WTC11 (cell line): ENCODE measurements at regions not wholly inside any gene's neighbourhood (a gene's known extent, or its start where the extent isn't known, plus 50 kb on each side); places are given as distances from the start of the nearest gene placed in this dataset.
A peak's percentile ranks its signal among the peaks of the same experiment; 100 is the strongest.

Source experiments
- ATAC-seq: fragments of 200-7000 bp; cut with Tn5 transposase; 2 replicates; pipeline ENCODE4 v1.10.0; 2021; ENCODE audit warnings: mild to moderate bottlenecking, moderate library complexity
- CTCF ChIA-PET: fragments of 300-600 bp; sonication (Branson Sonifier 250); formaldehyde crosslinking; loops from one replicate; lab custom pipeline; 2021; ENCODE audit warnings: antibody characterized with exemption; lab: Charles Lee
- POLR2A ChIA-PET: fragments of 350-600 bp; sonication (Branson Sonifier 250); formaldehyde crosslinking; loops from one replicate; lab custom pipeline; 2021; ENCODE audit warnings: antibody characterized with exemption; lab: Charles Lee
- DNase-seq: peaks from one replicate; pipeline ENCODE4 v3.0.0; 2021; ENCODE audit warnings: low spot score
- H3K27ac Mint-ChIP-seq: 2 replicates; pipeline ENCODE4 v1.8.0; 2021; ENCODE audit warnings: mixed read lengths
- H3K27me3 Mint-ChIP-seq: 2 replicates; pipeline ENCODE4 v1.8.0; 2021; ENCODE audit warnings: low read depth, mild to moderate bottlenecking, moderate library complexity, mixed read lengths
- H3K36me3 Mint-ChIP-seq: 2 replicates; pipeline ENCODE4 v1.8.0; 2021; ENCODE audit warnings: mixed read lengths
- H3K4me1 Mint-ChIP-seq: 2 replicates; pipeline ENCODE4 v1.8.0; 2022; ENCODE audit warnings: mixed read lengths
- H3K4me3 Mint-ChIP-seq: 2 replicates; pipeline ENCODE4 v1.8.0; 2021; ENCODE audit warnings: mild to moderate bottlenecking, moderate library complexity, mixed read lengths
- H3K9me3 Mint-ChIP-seq: 2 replicates; pipeline ENCODE4 v1.8.0; 2021; ENCODE audit warnings: mixed read lengths
- CDX4 ChIP-seq: fragments of 250-450 bp; sonication (Bioruptor Pico); IDR thresholded peaks from 2 replicates; pipeline ENCODE4 v1.9.0; 2021; ENCODE audit warnings: moderate library complexity, mild to moderate bottlenecking, inconsistent platforms, borderline replicate concordance
- CREM ChIP-seq: sonication (generic); formaldehyde crosslinking; IDR thresholded peaks from 2 replicates; pipeline ENCODE4 v1.8.1; 2022; ENCODE audit warnings: mild to moderate bottlenecking, missing genetic modification reagents, moderate library complexity
- E2F4 ChIP-seq: sonication (generic); formaldehyde crosslinking; IDR thresholded peaks from 2 replicates; pipeline ENCODE4 v1.8.1; 2022; ENCODE audit warnings: low read depth, mild to moderate bottlenecking, moderate library complexity, missing genetic modification reagents, borderline replicate concordance
- ELF4 ChIP-seq: sonication (generic); formaldehyde crosslinking; IDR thresholded peaks from 2 replicates; pipeline ENCODE4 v1.8.1; 2022; ENCODE audit warnings: low read depth, mild to moderate bottlenecking, moderate library complexity, missing genetic modification reagents
- GABPB1 ChIP-seq: sonication (generic); formaldehyde crosslinking; IDR thresholded peaks from 2 replicates; pipeline ENCODE4 v1.8.1; 2023; ENCODE audit warnings: mild to moderate bottlenecking, missing genetic modification reagents
- GTF2I ChIP-seq: fragments of 250-450 bp; sonication (Bioruptor Pico); conservative IDR thresholded peaks from 2 replicates; pipeline ENCODE4 v1.4.0; 2021; ENCODE audit warnings: mild to moderate bottlenecking
- HMGA2 ChIP-seq: fragments of 250-450 bp; sonication (Bioruptor Pico); IDR thresholded peaks from 2 replicates; pipeline ENCODE4 v1.4.0; 2021; ENCODE audit warnings: mild to moderate bottlenecking, moderate library complexity
- IRF2 ChIP-seq: sonication (generic); formaldehyde crosslinking; IDR thresholded peaks from 2 replicates; pipeline ENCODE4 v1.8.0; 2022; ENCODE audit warnings: low read depth, missing genetic modification reagents, borderline replicate concordance
- JAZF1 ChIP-seq: fragments of 250-450 bp; sonication (Bioruptor Pico); IDR thresholded peaks from 2 replicates; pipeline ENCODE4 v1.9.0; 2021; ENCODE audit warnings: moderate library complexity, mild to moderate bottlenecking, inconsistent platforms
- MAX ChIP-seq: sonication (generic); formaldehyde crosslinking; IDR thresholded peaks from 2 replicates; pipeline ENCODE4 v1.8.0; 2022; ENCODE audit warnings: mild to moderate bottlenecking, missing genetic modification reagents
- NR1H2 ChIP-seq: sonication (generic); formaldehyde crosslinking; IDR thresholded peaks from 2 replicates; pipeline ENCODE4 v1.9.0; 2021; ENCODE audit warnings: mild to moderate bottlenecking, moderate library complexity, missing genetic modification reagents
- PRDM15 ChIP-seq: sonication (generic); formaldehyde crosslinking; IDR thresholded peaks from 2 replicates; pipeline ENCODE4 v1.8.0; 2022; ENCODE audit warnings: missing genetic modification reagents
- SP1 ChIP-seq: sonication (generic); formaldehyde crosslinking; conservative IDR thresholded peaks from 2 replicates; pipeline ENCODE4 v1.8.1; 2022; ENCODE audit warnings: missing genetic modification reagents
- TP53 ChIP-seq: sonication (generic); formaldehyde crosslinking; IDR thresholded peaks from 2 replicates; pipeline ENCODE4 v1.8.1; 2023; ENCODE audit warnings: mild to moderate bottlenecking, missing genetic modification reagents
- ZNF219 ChIP-seq: sonication (generic); formaldehyde crosslinking; IDR thresholded peaks from 2 replicates; pipeline ENCODE4 v1.8.0; 2023; ENCODE audit warnings: missing genetic modification reagents, mild to moderate bottlenecking, borderline replicate concordance

GRCh38 chr3:159453036-159453435 is 535.6 kb upstream of the IL12A start (continued):
- TF ChIP-seq ELF4 (no peak), GABPB1 (CRISPR knock-in tag) (no peak)

- peak; percentile 43 for ATAC-seq
Measured at GRCh38 chr3:159453945-159454344, 534.7 kb upstream of the IL12A start.

GRCh38 chr3:159455741-159456181 is 532.9 kb upstream of the IL12A start:
- peaks cover 11% of the 10 kb centered on the region for H3K4me1 Mint-ChIP-seq
- ATAC-seq (no peak), DNase-seq (no peak)
- POLR2A ChIA-PET, result no interaction called here
- H3K9me3 Mint-ChIP-seq, result no peaks in the 10 kb centered on the region
- TF ChIP-seq ZNF219 (CRISPR knock-in tag), result no peak
- no peak for TF ChIP-seq GABPB1 (CRISPR knock-in tag)
- no peak for TF ChIP-seq HMGA2 (CRISPR knock-in tag)
- H3K27ac Mint-ChIP-seq, result no peak overlapping the region
- no peaks in the 10 kb centered on the region for H3K36me3 Mint-ChIP-seq
- H3K4me3 Mint-ChIP-seq, result no peak overlapping the region
- CTCF ChIA-PET, result no interaction called here
- no peaks in the 10 kb centered on the region; the same call in 1 of the 2 replicates for H3K27me3 Mint-ChIP-seq

More at GRCh38 chr3:159453945-159454344, 534.7 kb upstream of the IL12A start:
- CTCF ChIA-PET, result interaction anchor here (0.7 to 1.5 kb wide), 2 partner anchors 132 to 133 kb away, joined by 3 to 5 read pairs; no protein-coding TSS in a partner anchor
- H3K9me3 Mint-ChIP-seq, result no peaks in the 10 kb centered on the region
- H3K36me3 Mint-ChIP-seq, result no peaks in the 10 kb centered on the region
- H3K4me1 Mint-ChIP-seq, result peaks cover 11% of the 10 kb centered on the region
- H3K27me3 Mint-ChIP-seq, result no peaks in the 10 kb centered on the region; the same call in 1 of the 2 replicates
- POLR2A ChIA-PET, result no interaction called here
- peak overlapping the region; percentile 20; the same call in 1 of the 2 replicates for H3K27ac Mint-ChIP-seq
- DNase-seq, result no peak
- TF ChIP-seq CDX4 (CRISPR knock-in tag) (no peak), MAX (CRISPR knock-in tag) (no peak), GTF2I (CRISPR knock-in tag) (no peak), IRF2 (CRISPR knock-in tag) (no peak), TP53 (CRISPR knock-in tag) (no peak), SP1 (CRISPR knock-in tag) (no peak), NR1H2 (CRISPR knock-in tag) (no peak), CREM (no peak), E2F4 (CRISPR knock-in tag) (no peak)
- TF ChIP-seq, all 79 proteins: peak for 0
- no peak overlapping the region for H3K4me3 Mint-ChIP-seq

GRCh38 chr3:159458010-159458409 is 530.6 kb upstream of the IL12A start:
- no peak overlapping the region for H3K27ac Mint-ChIP-seq
- TF ChIP-seq JAZF1 (CRISPR knock-in tag), result no peak
- TF ChIP-seq PRDM15 (CRISPR knock-in tag), result peak; percentile 77
- no peaks in the 10 kb centered on the region; the same call in 1 of the 2 replicates for H3K27me3 Mint-ChIP-seq
- H3K4me3 Mint-ChIP-seq, result no peak overlapping the region
- POLR2A ChIA-PET, result no interaction called here
- DNase-seq (peak; percentile 11), ATAC-seq (peak; percentile 71)
- peaks cover 11% of the 10 kb centered on the region for H3K4me1 Mint-ChIP-seq
- no peaks in the 10 kb centered on the region for H3K36me3 Mint-ChIP-seq
- H3K9me3 Mint-ChIP-seq, result no peaks in the 10 kb centered on the region
- CTCF ChIA-PET, result interaction anchor here (1.6 kb wide), 1 partner anchor 29 kb away, joined by 6 read pairs; no protein-coding TSS in a partner anchor
